Parathyroid adenoma (tissue), 2 donors: ENCODE measurements at regions not wholly inside any gene's neighbourhood (a gene's known extent, or its start where the extent isn't known, plus 50 kb on each side); places are given as distances from the start of the nearest gene placed in this dataset.

Experiments
- H2AFZ ChIP-seq: fragments of 300-600 bp; sonication (generic); one replicate; pipeline ENCODE4 v1.7.0; 2017; ENCODE audit warnings: antibody characterized with exemption, mild to moderate bottlenecking
- H3K27ac ChIP-seq: fragments of 300-600 bp; sonication (generic); one replicate; pipeline ENCODE4 v1.7.0; 2017
- H3K27me3 ChIP-seq: fragments of 300-600 bp; sonication (generic); one replicate; pipeline ENCODE4 v1.7.0; 2017; ENCODE audit warnings: low read length; ENCODE audit not compliant: control insufficient read depth, insufficient read depth
- H3K36me3 ChIP-seq: fragments of 300-600 bp; sonication (generic); one replicate; pipeline ENCODE4 v1.7.0; 2017; ENCODE audit warnings: low read length; ENCODE audit not compliant: control insufficient read depth, insufficient read depth
- H3K4me1 ChIP-seq: fragments of 300-600 bp; sonication (generic); one replicate; pipeline ENCODE4 v1.7.0; 2017; ENCODE audit warnings: control low read depth
- H3K4me2 ChIP-seq: fragments of 300-600 bp; sonication (generic); one replicate; pipeline ENCODE4 v1.7.0; 2017; ENCODE audit warnings: low read length
- H3K4me3 ChIP-seq: fragments of 300-600 bp; sonication (generic); one replicate; pipeline ENCODE4 v1.7.0; 2017; ENCODE audit warnings: low read depth, low read length
- H3K79me2 ChIP-seq: fragments of 300-600 bp; sonication (generic); one replicate; pipeline ENCODE4 v1.7.0; 2017; ENCODE audit warnings: control low read depth
- H3K9ac ChIP-seq: fragments of 300-600 bp; sonication (generic); one replicate; pipeline ENCODE4 v1.7.0; 2017; ENCODE audit warnings: mild to moderate bottlenecking
- H3K9me3 ChIP-seq: fragments of 300-600 bp; sonication (generic); one replicate; pipeline ENCODE4 v1.7.0; 2017; ENCODE audit warnings: low read length; ENCODE audit not compliant: control insufficient read depth
- CTCF ChIP-seq: fragments of 300-600 bp; sonication (generic); IDR thresholded peaks from one replicate; pipeline ENCODE4 v1.7.0; 2017; ENCODE audit warnings: antibody characterized with exemption, mild to moderate bottlenecking
- donor health status: primary hyperparathyroidism.

GRCh38 chr11:96885405-96885804, 495.6 kb downstream of the JRKL start:
- Histone ChIP-seq H2AFZ (no peak overlapping the region), H3K79me2 (no peaks in the 10 kb centered on the region), H3K9ac (no peak overlapping the region), H3K9me3 (no peaks in the 10 kb centered on the region), H3K36me3 (no peaks in the 10 kb centered on the region), H3K4me1 (no peaks in the 10 kb centered on the region), H3K27ac (no peak overlapping the region), H3K27me3 (no peaks in the 10 kb centered on the region), H3K4me3 (no peak overlapping the region), H3K4me2 (no peak overlapping the region)
- TF ChIP-seq CTCF = no peak

- Histone ChIP-seq H3K9me3 (no peaks in the 10 kb centered on the region), H3K4me2 (no peak overlapping the region), H3K9ac (no peak overlapping the region), H3K27me3 (no peaks in the 10 kb centered on the region), H3K4me1 (no peaks in the 10 kb centered on the region), H2AFZ (no peak overlapping the region), H3K79me2 (no peaks in the 10 kb centered on the region), H3K27ac (no peak overlapping the region), H3K4me3 (no peak overlapping the region), H3K36me3 (no peaks in the 10 kb centered on the region)
- no peak for TF ChIP-seq CTCF
Observed at GRCh38 chr11:96885912-96886311, 496.1 kb downstream of the JRKL start.

- Histone ChIP-seq H3K27ac (no peak overlapping the region), H3K9me3 (no peaks in the 10 kb centered on the region), H3K4me1 (no peaks in the 10 kb centered on the region), H3K4me3 (no peak overlapping the region), H3K9ac (no peak overlapping the region), H3K36me3 (no peaks in the 10 kb centered on the region), H3K27me3 (no peaks in the 10 kb centered on the region), H2AFZ (no peak overlapping the region), H3K4me2 (no peak overlapping the region), H3K79me2 (no peaks in the 10 kb centered on the region)
- TF ChIP-seq CTCF = no peak
Observed at GRCh38 chr11:96893988-96894387, 504.2 kb downstream of the JRKL start.

GRCh38 chr11:96894587-96894986, 504.8 kb downstream of the JRKL start:
- Histone ChIP-seq H3K27ac (no peak overlapping the region), H2AFZ (no peak overlapping the region), H3K4me2 (no peak overlapping the region), H3K4me1 (no peaks in the 10 kb centered on the region), H3K4me3 (no peak overlapping the region), H3K79me2 (no peaks in the 10 kb centered on the region), H3K36me3 (no peaks in the 10 kb centered on the region), H3K9ac (no peak overlapping the region), H3K27me3 (no peaks in the 10 kb centered on the region), H3K9me3 (no peaks in the 10 kb centered on the region)
- no peak for TF ChIP-seq CTCF

GRCh38 chr11:96899971-96900370, 510.2 kb downstream of the JRKL start:
- no peaks in the 10 kb centered on the region for H3K4me1 ChIP-seq
- H2AFZ ChIP-seq = no peak overlapping the region
- no peaks in the 10 kb centered on the region for H3K9me3 ChIP-seq
- no peak overlapping the region for H3K4me2 ChIP-seq
- no peak overlapping the region for H3K27ac ChIP-seq
- H3K36me3 ChIP-seq = no peaks in the 10 kb centered on the region
- H3K27me3 ChIP-seq = no peaks in the 10 kb centered on the region
- H3K4me3 ChIP-seq = no peak overlapping the region
- TF ChIP-seq CTCF = no peak
- H3K9ac ChIP-seq = no peak overlapping the region
- no peaks in the 10 kb centered on the region for H3K79me2 ChIP-seq
